SK-N-SH treated with all-trans-retinoic acid at 6 μM for 48 hours (cell line): ENCODE measurements at regions not wholly inside any gene's neighbourhood (a gene's known extent, or its start where the extent isn't known, plus 50 kb on each side); places are given as distances from the start of the nearest gene placed in this dataset.

ENCODE experiments used
- ATAC-seq: fragments of 200-7000 bp; cut with Tn5 transposase; 3 replicates; pipeline ENCODE4 v1.9.1; 2020; ENCODE audit warnings: mild to moderate bottlenecking, moderate library complexity
- ARNTL ChIP-seq: fragments of 450-650 bp; formaldehyde crosslinking; IDR thresholded peaks from 2 replicates; pipeline ENCODE4 v1.5.0; 2020; ENCODE audit warnings: low read depth, mild to moderate bottlenecking, moderate library complexity, borderline replicate concordance
- BACH2 ChIP-seq: fragments of 250-450 bp; sonication (Bioruptor Pico); IDR thresholded peaks from 2 replicates; pipeline ENCODE4 v1.9.0; 2021; ENCODE audit warnings: mild to moderate bottlenecking, borderline replicate concordance
- CREB5 ChIP-seq: fragments of 250-450 bp; sonication (Bioruptor Pico); IDR thresholded peaks from 2 replicates; pipeline ENCODE4 v1.5.1; 2020; ENCODE audit warnings: low read depth, mild to moderate bottlenecking, moderate library complexity
- CSDC2 ChIP-seq: fragments of 250-450 bp; sonication (Bioruptor Pico); IDR thresholded peaks from 2 replicates; pipeline ENCODE4 v1.5.0; 2020; ENCODE audit warnings: mild to moderate bottlenecking, moderate library complexity
- CSRNP3 ChIP-seq: fragments of 250-450 bp; sonication (Bioruptor Pico); IDR thresholded peaks from 2 replicates; pipeline ENCODE4 v1.5.1; 2021; ENCODE audit warnings: mild to moderate bottlenecking, moderate library complexity
- ESRRG ChIP-seq: fragments of 250-450 bp; sonication (Bioruptor Pico); IDR thresholded peaks from 2 replicates; pipeline ENCODE4 v1.6.1; 2021; ENCODE audit warnings: mild to moderate bottlenecking
- GLIS3 ChIP-seq: fragments of 250-450 bp; sonication (Bioruptor Pico); IDR thresholded peaks from 2 replicates; pipeline ENCODE4 v1.5.0; 2020; ENCODE audit warnings: mild to moderate bottlenecking, moderate library complexity
- ISL1 ChIP-seq: fragments of 250-450 bp; sonication (Bioruptor Pico); IDR thresholded peaks from 2 replicates; pipeline ENCODE4 v2.1.2; 2022; ENCODE audit warnings: mild to moderate bottlenecking, moderate library complexity
- PATZ1 ChIP-seq: fragments of 250-450 bp; sonication (Bioruptor Pico); IDR thresholded peaks from 2 replicates; pipeline ENCODE4 v1.8.0; 2020; ENCODE audit warnings: mild to moderate bottlenecking, moderate library complexity, borderline replicate concordance
- POU6F1 ChIP-seq: fragments of 250-450 bp; sonication (Bioruptor Pico); IDR thresholded peaks from 2 replicates; pipeline ENCODE4 v1.8.0; 2021; ENCODE audit warnings: low read depth, mild to moderate bottlenecking, moderate library complexity, borderline replicate concordance
- PPARA ChIP-seq: fragments of 250-450 bp; sonication (Bioruptor Pico); IDR thresholded peaks from 2 replicates; pipeline ENCODE4 v1.5.0; 2020; ENCODE audit warnings: mild to moderate bottlenecking, borderline replicate concordance
- RARB ChIP-seq: fragments of 250-450 bp; sonication (Bioruptor Pico); IDR thresholded peaks from 2 replicates; pipeline ENCODE4 v1.8.0; 2021; ENCODE audit warnings: mild to moderate bottlenecking, moderate library complexity
- SNAI2 ChIP-seq: fragments of 250-450 bp; sonication (Bioruptor Pico); IDR thresholded peaks from 2 replicates; pipeline ENCODE4 v1.5.0; 2020; ENCODE audit warnings: mild to moderate bottlenecking, moderate library complexity
- TCF4 ChIP-seq: fragments of 250-450 bp; sonication (Bioruptor Pico); IDR thresholded peaks from 2 replicates; pipeline ENCODE4 v1.8.0; 2021; ENCODE audit warnings: mild to moderate bottlenecking, moderate library complexity, borderline replicate concordance
- TOX ChIP-seq: fragments of 250-450 bp; sonication (Bioruptor Pico); IDR thresholded peaks from 2 replicates; pipeline ENCODE4 v1.8.0; 2021; ENCODE audit warnings: mild to moderate bottlenecking, moderate library complexity, borderline replicate concordance
- TSHZ2 ChIP-seq: fragments of 250-450 bp; sonication (Bioruptor Pico); IDR thresholded peaks from 2 replicates; pipeline ENCODE4 v1.5.0; 2020; ENCODE audit warnings: mild to moderate bottlenecking, moderate library complexity
- ZC3H10 ChIP-seq: fragments of 250-450 bp; sonication (Bioruptor Pico); IDR thresholded peaks from 2 replicates; pipeline ENCODE4 v1.5.1; 2021; ENCODE audit warnings: mild to moderate bottlenecking, moderate library complexity
- ZFP3 ChIP-seq: fragments of 250-450 bp; sonication (Bioruptor Pico); IDR thresholded peaks from 2 replicates; pipeline ENCODE4 v1.5.0; 2020; ENCODE audit warnings: mild to moderate bottlenecking, moderate library complexity
- ZFP30 ChIP-seq: fragments of 450-650 bp; formaldehyde crosslinking; IDR thresholded peaks from 2 replicates; pipeline ENCODE4 v1.5.0; 2022; ENCODE audit warnings: mild to moderate bottlenecking, moderate library complexity
- ZNF565 ChIP-seq: fragments of 450-650 bp; formaldehyde crosslinking; conservative IDR thresholded peaks from 2 replicates; pipeline ENCODE4 v1.5.0; 2020; ENCODE audit warnings: low read depth, mild to moderate bottlenecking, moderate library complexity
- ZNF70 ChIP-seq: fragments of 450-650 bp; formaldehyde crosslinking; IDR thresholded peaks from 2 replicates; pipeline ENCODE4 v1.5.0; 2020; ENCODE audit warnings: mild to moderate bottlenecking, moderate library complexity
- ZNF8 ChIP-seq: fragments of 450-650 bp; formaldehyde crosslinking; IDR thresholded peaks from 2 replicates; pipeline ENCODE4 v1.5.0; 2020; ENCODE audit warnings: mild to moderate bottlenecking, moderate library complexity

- no peak for ATAC-seq
- TF ChIP-seq PPARA (CRISPR knock-in tag) (no peak), CREB5 (CRISPR knock-in tag) (no peak), ARNTL (CRISPR knock-in tag) (no peak), ZNF565 (no peak), ZNF70 (no peak), ZC3H10 (CRISPR knock-in tag) (no peak), ESRRG (CRISPR knock-in tag) (no peak), ZNF8 (CRISPR knock-in tag) (no peak), ZFP30 (CRISPR knock-in tag) (no peak), TSHZ2 (CRISPR knock-in tag) (no peak), TCF4 (CRISPR knock-in tag) (no peak), CSDC2 (no peak), ISL1 (CRISPR knock-in tag) (no peak), RARB (CRISPR knock-in tag) (no peak), TOX (CRISPR knock-in tag) (no peak), ZFP3 (CRISPR knock-in tag) (no peak), SNAI2 (CRISPR knock-in tag) (no peak), POU6F1 (CRISPR knock-in tag) (no peak)
These were observed 294.7 kb upstream of the FAM98A start for GRCh38 chr2:33893824-33894223.

GRCh38 chr2:33891616-33892015, 292.5 kb upstream of the FAM98A start:
- ATAC-seq, result no peak
- no peak for TF ChIP-seq ISL1 (CRISPR knock-in tag)
- no peak for TF ChIP-seq CSDC2
- TF ChIP-seq TCF4 (CRISPR knock-in tag), result no peak
- TF ChIP-seq ZFP30 (CRISPR knock-in tag), result no peak
- no peak for TF ChIP-seq RARB (CRISPR knock-in tag)
- TF ChIP-seq ARNTL (CRISPR knock-in tag), result no peak
- no peak for TF ChIP-seq CREB5 (CRISPR knock-in tag)
- no peak for TF ChIP-seq TOX (CRISPR knock-in tag)
- no peak for TF ChIP-seq GLIS3 (CRISPR knock-in tag)
- no peak for TF ChIP-seq BACH2 (CRISPR knock-in tag)
- no peak for TF ChIP-seq ZNF70
- no peak for TF ChIP-seq ZNF565
- TF ChIP-seq ZC3H10 (CRISPR knock-in tag), result no peak
- no peak for TF ChIP-seq ESRRG (CRISPR knock-in tag)
- TF ChIP-seq SNAI2 (CRISPR knock-in tag), result no peak
- TF ChIP-seq PATZ1 (CRISPR knock-in tag), result no peak
- no peak for TF ChIP-seq ZNF8 (CRISPR knock-in tag)
- TF ChIP-seq TSHZ2 (CRISPR knock-in tag), result no peak
- no peak for TF ChIP-seq CSRNP3
- TF ChIP-seq, all 23 proteins: peak for 0
